HL-60/S4 (cell line): ENCODE measurements at regions not wholly inside any gene's neighbourhood (a gene's known extent, or its start where the extent isn't known, plus 50 kb on each side); places are given as distances from the start of the nearest gene placed in this dataset.
"Not testable (repeated sequence)": the region's sequence is repeated elsewhere in the genome, so short reads cannot be mapped to it uniquely, and the experiment has no call there.

Source experiments
- in situ Hi-C: fragments of 300-500 bp; cut with MboI; formaldehyde crosslinking; loops from 2 replicates; pipeline ENCODE4 v1.14.3; 2022; ENCODE audit warnings: low sequenced_read_pairs

- in situ Hi-C loops: loop anchor here (25.0 kb wide), 2 partner anchors 195 to 1195 kb away; no protein-coding TSS in a partner anchor
These were observed 103.3 kb downstream of the MDH1 start for GRCh38 chr2:63692002-63692606.

GRCh38 chr2:63695583-63695982 is 106.8 kb downstream of the MDH1 start:
- in situ Hi-C loops: loop anchor here (25.0 kb wide), 2 partner anchors 192 to 1192 kb away; no protein-coding TSS in a partner anchor

- in situ Hi-C loops: loop anchor here (25.0 kb wide), 2 partner anchors 191 to 1191 kb away; no protein-coding TSS in a partner anchor
These were observed 107.7 kb downstream of the MDH1 start for GRCh38 chr2:63696496-63696895.

- in situ Hi-C loops: loop anchor here (25.0 kb wide), 2 partner anchors 190 to 1190 kb away; no protein-coding TSS in a partner anchor
These were observed 108.4 kb downstream of the MDH1 start for GRCh38 chr2:63697160-63697559.

- in situ Hi-C loops: loop anchor here (25.0 kb wide), 2 partner anchors 188 to 1188 kb away; no protein-coding TSS in a partner anchor
These were observed 110.2 kb downstream of the MDH1 start for GRCh38 chr2:63698786-63699548.

GRCh38 chr2:63699549-63699839 is 110.7 kb downstream of the MDH1 start:
- in situ Hi-C loops: loop anchor here (25.0 kb wide), 2 partner anchors 188 to 1188 kb away; no protein-coding TSS in a partner anchor

- in situ Hi-C loops: no loop called here
These were observed 111.5 kb downstream of the MDH1 start for GRCh38 chr2:63700271-63700670.

GRCh38 chr2:63701406-63701805 is 112.6 kb downstream of the MDH1 start:
- in situ Hi-C loops: no loop called here

GRCh38 chr2:63706084-63706483 is 117.3 kb downstream of the MDH1 start:
- in situ Hi-C loops: not testable (repeated sequence)

GRCh38 chr2:63710732-63711131 is 122.0 kb downstream of the MDH1 start:
- in situ Hi-C loops: no loop called here

GRCh38 chr2:63712748-63713147 is 124.0 kb downstream of the MDH1 start:
- in situ Hi-C loops: no loop called here

- in situ Hi-C loops: no loop called here
These were observed 125.5 kb upstream of the UGP2 start for GRCh38 chr2:63716146-63716545.

GRCh38 chr2:63719052-63719451 is 122.6 kb upstream of the UGP2 start:
- in situ Hi-C loops: no loop called here

GRCh38 chr2:63721082-63721424 is 120.6 kb upstream of the UGP2 start:
- in situ Hi-C loops: no loop called here

GRCh38 chr2:63722284-63722683 is 119.4 kb upstream of the UGP2 start:
- in situ Hi-C loops: not testable (repeated sequence)

- in situ Hi-C loops: no loop called here
These were observed 118.0 kb upstream of the UGP2 start for GRCh38 chr2:63723709-63724108.

GRCh38 chr2:63725212-63725611 is 116.5 kb upstream of the UGP2 start:
- in situ Hi-C loops: not testable (repeated sequence)

GRCh38 chr2:63729362-63729761 is 112.3 kb upstream of the UGP2 start:
- in situ Hi-C loops: no loop called here

- in situ Hi-C loops: no loop called here
These were observed 111.9 kb upstream of the UGP2 start for GRCh38 chr2:63729831-63730230.

GRCh38 chr2:63734510-63734909 is 107.2 kb upstream of the UGP2 start:
- in situ Hi-C loops: no loop called here

GRCh38 chr2:63735263-63735662 is 106.4 kb upstream of the UGP2 start:
- in situ Hi-C loops: no loop called here

- in situ Hi-C loops: no loop called here
These were observed 105.8 kb upstream of the UGP2 start for GRCh38 chr2:63735931-63736330.
